ENCODE measurements at regions not wholly inside any gene's neighbourhood (a gene's known extent, or its start where the extent isn't known, plus 50 kb on each side); places are given as distances from the start of the nearest gene placed in this dataset.
A peak's percentile ranks its signal among the peaks of the same experiment; 100 is the strongest.

DNA sequence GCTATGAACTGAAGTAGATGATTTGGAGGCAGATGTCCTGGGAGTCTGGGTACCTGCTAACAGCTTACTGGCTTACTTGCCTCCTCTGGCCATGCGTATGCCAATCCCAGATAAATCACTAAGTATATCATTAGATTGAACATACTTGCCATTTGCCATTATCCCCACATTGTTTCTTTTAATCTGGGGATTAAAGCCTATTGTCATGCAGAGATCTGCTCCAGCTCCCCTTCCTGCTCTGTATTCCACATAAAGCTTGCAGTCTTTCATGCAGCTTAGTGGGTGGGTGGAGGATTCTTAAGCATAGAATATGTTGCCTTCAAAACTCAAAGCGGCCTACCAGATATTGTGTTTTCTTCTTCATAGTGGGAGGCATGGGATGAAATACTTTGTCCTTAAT lies 311.8 kb upstream of the MMADHC start:
- DNase-seq (ENCODE audit: low read depth in 2 of 2): no peak
- TF ChIP-seq, protein P1, sequence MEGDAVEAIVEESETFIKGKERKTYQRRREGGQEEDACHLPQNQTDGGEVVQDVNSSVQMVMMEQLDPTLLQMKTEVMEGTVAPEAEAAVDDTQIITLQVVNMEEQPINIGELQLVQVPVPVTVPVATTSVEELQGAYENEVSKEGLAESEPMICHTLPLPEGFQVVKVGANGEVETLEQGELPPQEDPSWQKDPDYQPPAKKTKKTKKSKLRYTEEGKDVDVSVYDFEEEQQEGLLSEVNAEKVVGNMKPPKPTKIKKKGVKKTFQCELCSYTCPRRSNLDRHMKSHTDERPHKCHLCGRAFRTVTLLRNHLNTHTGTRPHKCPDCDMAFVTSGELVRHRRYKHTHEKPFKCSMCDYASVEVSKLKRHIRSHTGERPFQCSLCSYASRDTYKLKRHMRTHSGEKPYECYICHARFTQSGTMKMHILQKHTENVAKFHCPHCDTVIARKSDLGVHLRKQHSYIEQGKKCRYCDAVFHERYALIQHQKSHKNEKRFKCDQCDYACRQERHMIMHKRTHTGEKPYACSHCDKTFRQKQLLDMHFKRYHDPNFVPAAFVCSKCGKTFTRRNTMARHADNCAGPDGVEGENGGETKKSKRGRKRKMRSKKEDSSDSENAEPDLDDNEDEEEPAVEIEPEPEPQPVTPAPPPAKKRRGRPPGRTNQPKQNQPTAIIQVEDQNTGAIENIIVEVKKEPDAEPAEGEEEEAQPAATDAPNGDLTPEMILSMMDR (IDR thresholded peaks at IDR 0.05; ENCODE audit: low read depth, low read length): no peak
- H3K4me3 ChIP-seq (replicated peaks in 1 of 2; ENCODE audit: low read depth in 2 of 2, low read length in 2 of 2): no peak overlapping the region

DNA sequence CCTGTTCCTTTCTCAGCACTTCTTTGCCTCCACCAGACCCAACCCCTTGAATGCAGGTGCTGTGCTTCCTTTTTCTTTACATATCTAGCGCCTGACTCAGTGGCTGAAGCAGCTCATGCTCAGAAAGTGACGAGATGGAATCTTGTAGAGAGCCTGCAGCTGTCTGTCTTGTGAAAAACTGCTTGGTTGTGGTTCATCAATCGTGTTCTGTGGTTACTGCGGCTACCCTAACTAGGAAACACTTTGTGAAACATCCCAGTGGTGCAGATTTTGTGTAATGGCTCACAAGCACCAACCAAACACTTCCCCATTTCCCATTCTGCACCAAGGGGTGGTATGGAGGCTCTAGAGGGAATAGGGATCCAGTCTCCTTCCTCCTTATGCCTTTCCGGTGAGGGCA lies 307.2 kb upstream of the MMADHC start:
- TF ChIP-seq, protein P1 (IDR thresholded peaks at IDR 0.05; ENCODE audit: low read depth, low read length): no peak
- peak in 1 of 2 donors; percentile 20 for DNase-seq (ENCODE audit: low read depth in 2 of 2)
- H3K4me3 ChIP-seq (replicated peaks in 1 of 2; ENCODE audit: low read depth in 2 of 2, low read length in 2 of 2): no peak overlapping the region

DNA sequence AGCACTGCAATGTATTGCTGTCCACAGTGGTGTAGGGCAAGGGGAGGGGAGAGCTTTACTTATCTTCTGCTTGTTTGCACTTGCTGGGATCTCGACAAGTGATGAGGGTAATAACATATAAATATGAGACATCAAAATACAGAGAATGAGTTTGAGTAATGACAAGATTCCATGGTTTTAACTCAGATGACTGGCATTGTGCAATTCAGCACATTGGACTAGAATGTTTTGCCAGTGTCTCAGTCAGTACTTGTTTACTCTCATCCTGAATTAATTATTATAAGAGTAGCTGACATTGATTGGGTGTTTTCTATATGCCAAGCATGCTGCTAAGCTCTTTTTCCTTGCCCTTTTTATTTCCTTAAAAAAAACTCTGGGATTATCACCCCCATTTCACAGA lies 306.7 kb upstream of the MMADHC start:
- TF ChIP-seq, protein P1 (IDR thresholded peaks at IDR 0.05; ENCODE audit: low read depth, low read length): no peak
- DNase-seq (ENCODE audit: low read depth in 2 of 2): peak in 1 of 2 donors; percentile 24
- no peak overlapping the region for H3K4me3 ChIP-seq (replicated peaks in 1 of 2; ENCODE audit: low read depth in 2 of 2, low read length in 2 of 2)

DNA sequence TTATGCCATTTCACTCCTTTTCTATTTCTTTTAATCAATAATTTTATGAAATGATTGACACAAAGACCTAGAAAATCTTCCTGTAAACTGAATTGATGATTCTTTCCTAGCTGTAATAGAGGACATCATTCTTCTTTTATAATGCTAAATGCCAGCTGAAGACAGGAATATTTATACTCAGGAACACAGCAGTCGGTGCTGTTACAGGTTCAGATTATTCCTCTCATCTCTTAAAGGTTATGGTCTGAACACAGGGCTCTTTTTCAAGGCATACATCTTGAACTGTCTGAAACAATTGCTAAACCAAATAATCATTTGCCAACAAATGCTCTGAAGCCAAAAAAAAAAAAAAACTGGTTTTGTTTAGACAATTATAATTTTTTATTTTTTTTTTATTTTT lies 305.0 kb upstream of the MMADHC start:
- no peak for DNase-seq (ENCODE audit: low read depth in 2 of 2)
- H3K4me3 ChIP-seq (replicated peaks in 1 of 2; ENCODE audit: low read depth in 2 of 2, low read length in 2 of 2): no peak overlapping the region
- TF ChIP-seq, protein P1 (IDR thresholded peaks at IDR 0.05; ENCODE audit: low read depth, low read length): no peak

DNA sequence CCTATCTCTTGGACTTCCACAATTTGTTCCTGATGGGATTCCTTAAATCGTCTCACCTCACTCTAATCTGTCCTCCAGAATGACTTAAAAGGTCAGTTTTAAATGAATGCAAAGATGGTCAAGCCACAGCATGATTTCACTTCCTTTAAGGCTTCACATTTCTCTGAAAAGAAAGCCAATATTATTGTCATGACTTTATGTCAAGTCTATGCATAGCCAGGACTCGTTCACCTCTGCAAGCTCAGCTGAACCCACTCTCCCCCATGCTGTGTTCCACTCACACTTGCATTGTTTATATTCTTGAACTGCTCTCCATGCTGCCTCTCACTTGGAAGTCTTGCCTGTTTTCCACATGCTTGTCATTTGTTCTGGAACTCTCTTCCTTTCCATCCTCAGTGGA lies 298.4 kb upstream of the MMADHC start:
- DNase-seq (ENCODE audit: low read depth in 2 of 2): no peak
- no peak overlapping the region for H3K4me3 ChIP-seq (replicated peaks in 1 of 2; ENCODE audit: low read depth in 2 of 2, low read length in 2 of 2)
- TF ChIP-seq, protein P1 (IDR thresholded peaks at IDR 0.05; ENCODE audit: low read depth, low read length): no peak

DNA sequence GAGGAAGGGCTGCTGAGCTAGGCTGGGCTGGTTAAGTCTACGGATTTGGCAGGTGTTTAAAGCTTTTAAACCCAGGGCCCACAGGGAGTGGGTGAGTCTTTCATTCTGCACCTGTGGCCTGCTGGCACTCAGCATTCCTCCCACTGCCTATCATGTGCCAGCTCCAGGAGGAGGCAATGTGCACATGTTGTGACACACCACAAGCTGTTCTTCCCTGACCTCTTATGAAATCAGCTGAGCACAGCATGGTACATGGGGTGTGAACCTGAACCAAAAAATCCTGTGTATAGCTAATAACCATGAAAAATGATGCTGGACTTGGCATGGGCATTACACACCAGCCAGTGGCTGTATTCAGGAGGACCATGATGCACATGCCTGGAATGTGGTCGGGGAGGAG lies 297.9 kb upstream of the MMADHC start:
- TF ChIP-seq, protein P1 (IDR thresholded peaks at IDR 0.05; ENCODE audit: low read depth, low read length): no peak
- no peak for DNase-seq (ENCODE audit: low read depth in 2 of 2)

DNA sequence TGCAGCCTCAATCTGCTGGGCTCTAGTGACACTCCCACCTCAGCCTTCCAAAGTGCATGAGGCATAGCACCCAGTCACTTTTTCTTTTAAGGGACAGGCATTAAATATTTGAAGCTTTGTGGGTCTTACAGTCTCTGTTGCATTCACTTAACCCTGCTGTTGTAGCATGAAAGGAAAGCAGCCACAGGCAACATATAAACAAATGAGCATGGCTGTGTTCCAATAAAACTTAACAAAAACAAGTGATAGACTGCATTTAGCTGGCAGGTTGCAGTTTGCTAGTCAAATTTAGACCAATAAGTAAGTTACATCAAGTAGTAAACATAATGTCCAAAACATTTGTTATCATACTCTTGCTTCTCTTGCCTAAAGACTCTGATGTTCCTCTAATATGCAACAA lies 297.3 kb upstream of the MMADHC start:
- no peak overlapping the region for H3K4me3 ChIP-seq (replicated peaks in 1 of 2; ENCODE audit: low read depth in 2 of 2, low read length in 2 of 2)
- no peak for DNase-seq (ENCODE audit: low read depth in 2 of 2)
- TF ChIP-seq, protein P1 (IDR thresholded peaks at IDR 0.05; ENCODE audit: low read depth, low read length): no peak

More for the DNA sequence above, 297.9 kb upstream of the MMADHC start:
- H3K4me3 ChIP-seq (replicated peaks in 1 of 2; ENCODE audit: low read depth in 2 of 2, low read length in 2 of 2): no peak overlapping the region

Data from cardiac fibroblast (primary cell).